Calu3 (cell line): ENCODE measurements at regions not wholly inside any gene's neighbourhood (a gene's known extent, or its start where the extent isn't known, plus 50 kb on each side); places are given as distances from the start of the nearest gene placed in this dataset.

ENCODE experiments used
- BruUV-seq: library from RNA; stranded (reverse); fragments of 400-500 nt; replicated peaks from 2 replicates; lab custom pipeline; 2021; lab: Mats Ljungman, UMichigan
- CTCF ChIA-PET: fragments of 300-600 bp; sonication (Branson Sonifier 250); formaldehyde crosslinking; loops from one replicate; lab custom pipeline; 2022; ENCODE audit warnings: antibody characterized with exemption; lab: Charles Lee
- DNase-seq: peaks from one replicate; pipeline ENCODE4 v3.0.0; 2022
- H3K27ac Mint-ChIP-seq: one replicate; pipeline ENCODE4 v1.8.0; 2022; ENCODE audit warnings: mixed read lengths; ENCODE audit not compliant: unreplicated experiment
- H3K27me3 Mint-ChIP-seq: one replicate; pipeline ENCODE4 v1.8.0; 2022; ENCODE audit warnings: mixed read lengths; ENCODE audit not compliant: unreplicated experiment
- H3K36me3 Mint-ChIP-seq: one replicate; pipeline ENCODE4 v1.8.0; 2022; ENCODE audit warnings: mild to moderate bottlenecking, moderate library complexity, mixed read lengths; ENCODE audit not compliant: insufficient read depth, unreplicated experiment
- H3K4me1 Mint-ChIP-seq: one replicate; pipeline ENCODE4 v1.8.0; 2022; ENCODE audit warnings: mild to moderate bottlenecking, low read depth, mixed read lengths; ENCODE audit not compliant: unreplicated experiment
- H3K4me3 Mint-ChIP-seq: one replicate; pipeline ENCODE4 v1.8.0; 2022; ENCODE audit warnings: mild to moderate bottlenecking, low read depth, moderate library complexity, mixed read lengths; ENCODE audit not compliant: unreplicated experiment
- H3K9me3 Mint-ChIP-seq: one replicate; pipeline ENCODE4 v1.8.0; 2022; ENCODE audit warnings: low read depth, mixed read lengths; ENCODE audit not compliant: unreplicated experiment
- CTCF ChIP-seq: fragments of 200-600 bp; IDR thresholded peaks from one replicate; pipeline ENCODE4 v1.8.0; 2022; ENCODE audit warnings: antibody characterized with exemption; ENCODE audit not compliant: unreplicated experiment
- intact Hi-C: fragments of 100-400 bp; cut with micrococcal nuclease; formaldehyde crosslinking; loops from one replicate; pipeline ENCODE4 v1.10.0; 2022; ENCODE audit not compliant: unreplicated experiment

DNA sequence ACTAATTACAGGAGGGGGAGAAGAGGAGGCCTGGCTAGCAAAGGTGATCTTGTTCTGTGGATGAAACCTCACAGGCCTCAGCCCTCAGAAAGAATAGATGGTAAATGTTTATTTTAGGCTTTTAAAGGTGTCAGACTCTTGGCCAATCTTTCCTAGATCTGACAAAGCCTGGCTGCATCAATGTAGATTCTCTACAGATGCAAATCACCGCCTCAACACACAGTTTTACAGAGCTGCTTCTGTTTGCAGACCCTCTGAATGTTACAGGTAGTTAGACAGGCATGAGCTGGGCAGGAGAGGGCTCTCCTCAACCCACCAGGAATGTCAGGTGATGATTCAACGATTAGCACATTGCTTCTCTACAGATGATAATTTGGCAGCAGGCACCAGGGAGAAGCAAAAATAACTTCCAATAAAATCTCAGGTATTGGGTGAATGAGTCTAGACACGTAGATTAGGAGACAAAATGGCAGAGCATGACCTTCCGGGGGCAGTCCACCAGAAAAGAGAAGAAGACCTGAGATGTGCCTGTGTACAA lies 105.4 kb upstream of the VANGL1 start:
- no peak overlapping the region for H3K4me3 Mint-ChIP-seq
- H3K36me3 Mint-ChIP-seq, result no peaks in the 10 kb centered on the region
- no peak overlapping the region for H3K27ac Mint-ChIP-seq
- H3K27me3 Mint-ChIP-seq, result no peaks in the 10 kb centered on the region
- TF ChIP-seq CTCF, result no peak
- H3K4me1 Mint-ChIP-seq, result no peaks in the 10 kb centered on the region
- DNase-seq, result no peak
- H3K9me3 Mint-ChIP-seq, result peaks cover 3% of the 10 kb centered on the region
- no TSS peak for BruUV-seq
- intact Hi-C loops, result no loop called here
- CTCF ChIA-PET, result no interaction called here

- Mint-ChIP-seq H3K9me3 (no peaks in the 10 kb centered on the region), H3K4me3 (no peak overlapping the region), H3K4me1 (no peaks in the 10 kb centered on the region), H3K27ac (no peak overlapping the region), H3K36me3 (no peaks in the 10 kb centered on the region), H3K27me3 (no peaks in the 10 kb centered on the region)
- intact Hi-C loops, result no loop called here
- CTCF ChIA-PET, result no interaction called here
- TF ChIP-seq CTCF, result no peak
- no peak for DNase-seq
- no TSS peak for BruUV-seq
These were observed 107.7 kb upstream of the VANGL1 start for GRCh38 chr1:115534106-115534505.

DNA sequence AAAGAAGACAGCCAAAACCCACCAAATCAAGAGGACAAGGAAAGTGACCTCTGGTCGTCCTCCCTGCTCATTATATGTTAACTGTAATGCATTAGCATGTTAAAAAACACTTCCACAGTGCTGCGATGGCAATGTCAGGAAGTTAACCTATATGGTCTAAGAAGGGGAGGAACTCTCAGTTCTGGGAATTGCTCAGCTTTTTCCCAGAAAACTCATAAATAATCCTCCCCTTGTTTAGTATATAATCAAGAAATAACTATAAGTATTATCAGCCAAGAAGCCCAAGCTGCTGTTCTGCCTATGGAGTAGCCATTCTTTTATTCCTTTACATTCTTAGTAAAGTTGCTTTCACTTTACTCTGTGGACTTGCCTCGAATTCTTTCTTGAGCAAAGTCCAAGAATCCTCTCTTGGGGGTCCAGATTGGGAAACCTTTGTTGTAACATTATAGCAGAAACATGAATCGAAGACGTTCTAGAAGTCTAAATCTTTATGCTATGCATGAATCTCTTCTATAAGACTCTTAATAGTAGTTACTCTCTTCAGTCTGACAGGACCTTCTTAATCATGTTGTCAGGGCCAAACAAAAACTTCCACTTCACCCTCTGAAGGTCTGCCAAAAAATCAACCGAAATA lies 110.0 kb upstream of the VANGL1 start:
- no peak overlapping the region for H3K27ac Mint-ChIP-seq
- no peaks in the 10 kb centered on the region for H3K4me1 Mint-ChIP-seq
- no TSS peak for BruUV-seq
- H3K9me3 Mint-ChIP-seq, result no peaks in the 10 kb centered on the region
- no peak for DNase-seq
- no peak overlapping the region for H3K4me3 Mint-ChIP-seq
- intact Hi-C loops, result no loop called here
- no peaks in the 10 kb centered on the region for H3K36me3 Mint-ChIP-seq
- TF ChIP-seq CTCF, result no peak
- CTCF ChIA-PET, result no interaction called here
- H3K27me3 Mint-ChIP-seq, result no peaks in the 10 kb centered on the region

DNA sequence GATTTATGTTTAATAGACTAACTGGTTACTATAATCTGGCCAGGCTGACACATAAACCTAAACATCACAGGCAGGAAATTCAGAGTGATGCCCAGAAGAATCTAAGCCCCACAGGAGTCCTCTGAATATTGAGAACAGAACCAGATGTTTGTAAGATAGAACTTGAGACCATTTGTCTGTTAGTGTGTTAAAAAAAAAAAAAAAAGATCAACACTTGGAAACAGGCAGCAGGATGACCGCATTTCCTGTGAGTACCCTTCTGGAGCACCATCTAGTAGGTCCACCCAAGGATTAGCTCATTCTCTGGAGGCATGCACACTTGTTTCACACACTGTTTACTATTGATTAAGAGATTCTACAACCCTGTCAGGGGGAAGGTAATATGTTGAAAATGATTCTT lies 111.4 kb upstream of the VANGL1 start:
- no peak for DNase-seq
- no peak overlapping the region for H3K4me3 Mint-ChIP-seq
- H3K36me3 Mint-ChIP-seq, result no peaks in the 10 kb centered on the region
- peaks cover 5% of the 10 kb centered on the region for H3K4me1 Mint-ChIP-seq
- TF ChIP-seq CTCF, result no peak
- CTCF ChIA-PET, result interaction anchor here (0.7 kb wide), 1 partner anchor 183 kb away, joined by 3 read pairs; no protein-coding TSS in a partner anchor
- H3K27me3 Mint-ChIP-seq, result no peaks in the 10 kb centered on the region
- H3K9me3 Mint-ChIP-seq, result no peaks in the 10 kb centered on the region
- H3K27ac Mint-ChIP-seq, result no peak overlapping the region
- intact Hi-C loops, result no loop called here
- BruUV-seq, result no TSS peak
